Uterus (tissue), 2 donors: ENCODE measurements at regions not wholly inside any gene's neighbourhood (a gene's known extent, or its start where the extent isn't known, plus 50 kb on each side); places are given as distances from the start of the nearest gene placed in this dataset.

Experiments
- POLR2A ChIP-seq, 2 donors: fragments of 450-650 bp; IDR thresholded peaks; one replicate each; pipeline ENCODE4 v1.6.1; 2016; ENCODE audit warnings: antibody characterized with exemption in 2 of 2, mild to moderate bottlenecking in 1 of 2, moderate library complexity in 1 of 2
- TF ChIP-seq, protein P1 (sequence below), 4 experiments: fragments of 200-600 bp in 2 of 4; fragments of 450-650 bp in 2 of 4; sonication (generic) in 2 of 4; IDR thresholded peaks; one replicate each; pipeline ENCODE4 v1.5.1; 2016 to 2019; ENCODE audit warnings: antibody characterized with exemption in 4 of 4, mild to moderate bottlenecking in 2 of 4, moderate library complexity in 1 of 4

DNA sequence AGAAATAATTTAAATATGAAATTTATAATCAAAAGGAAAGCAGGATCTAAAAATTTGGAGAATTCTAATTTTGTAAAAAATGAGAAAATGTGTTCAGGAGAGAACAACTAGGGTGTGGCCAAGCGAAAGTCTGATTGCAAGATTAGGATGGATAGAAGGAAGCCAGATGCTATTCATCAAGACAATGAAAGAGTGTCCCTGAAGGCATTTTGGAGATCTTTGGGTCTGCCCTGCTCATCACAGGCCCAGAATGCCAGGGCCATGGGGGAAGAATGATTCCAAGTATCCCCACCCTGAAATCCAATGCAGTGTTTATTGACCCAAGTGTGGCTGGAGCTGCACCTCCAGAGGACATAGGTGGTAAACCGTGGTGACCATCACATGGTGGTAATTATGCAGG is 724.0 kb upstream of the FZD8 start:
- TF ChIP-seq, protein P1, sequence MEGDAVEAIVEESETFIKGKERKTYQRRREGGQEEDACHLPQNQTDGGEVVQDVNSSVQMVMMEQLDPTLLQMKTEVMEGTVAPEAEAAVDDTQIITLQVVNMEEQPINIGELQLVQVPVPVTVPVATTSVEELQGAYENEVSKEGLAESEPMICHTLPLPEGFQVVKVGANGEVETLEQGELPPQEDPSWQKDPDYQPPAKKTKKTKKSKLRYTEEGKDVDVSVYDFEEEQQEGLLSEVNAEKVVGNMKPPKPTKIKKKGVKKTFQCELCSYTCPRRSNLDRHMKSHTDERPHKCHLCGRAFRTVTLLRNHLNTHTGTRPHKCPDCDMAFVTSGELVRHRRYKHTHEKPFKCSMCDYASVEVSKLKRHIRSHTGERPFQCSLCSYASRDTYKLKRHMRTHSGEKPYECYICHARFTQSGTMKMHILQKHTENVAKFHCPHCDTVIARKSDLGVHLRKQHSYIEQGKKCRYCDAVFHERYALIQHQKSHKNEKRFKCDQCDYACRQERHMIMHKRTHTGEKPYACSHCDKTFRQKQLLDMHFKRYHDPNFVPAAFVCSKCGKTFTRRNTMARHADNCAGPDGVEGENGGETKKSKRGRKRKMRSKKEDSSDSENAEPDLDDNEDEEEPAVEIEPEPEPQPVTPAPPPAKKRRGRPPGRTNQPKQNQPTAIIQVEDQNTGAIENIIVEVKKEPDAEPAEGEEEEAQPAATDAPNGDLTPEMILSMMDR (IDR thresholded peaks at IDR 0.05) = no peak
- no peak for TF ChIP-seq POLR2A (IDR thresholded peaks at IDR 0.05)
